ENCODE measurements at regions not wholly inside any gene's neighbourhood (a gene's known extent, or its start where the extent isn't known, plus 50 kb on each side); places are given as distances from the start of the nearest gene placed in this dataset.
"Not testable (repeated sequence)": the region's sequence is repeated elsewhere in the genome, so short reads cannot be mapped to it uniquely, and the experiment has no call there.

- no peak for DNase-seq (ENCODE audit: low read depth)
Measured at GRCh38 chr12:116361414-116362223, 84.1 kb upstream of the MED13L start.

DNA sequence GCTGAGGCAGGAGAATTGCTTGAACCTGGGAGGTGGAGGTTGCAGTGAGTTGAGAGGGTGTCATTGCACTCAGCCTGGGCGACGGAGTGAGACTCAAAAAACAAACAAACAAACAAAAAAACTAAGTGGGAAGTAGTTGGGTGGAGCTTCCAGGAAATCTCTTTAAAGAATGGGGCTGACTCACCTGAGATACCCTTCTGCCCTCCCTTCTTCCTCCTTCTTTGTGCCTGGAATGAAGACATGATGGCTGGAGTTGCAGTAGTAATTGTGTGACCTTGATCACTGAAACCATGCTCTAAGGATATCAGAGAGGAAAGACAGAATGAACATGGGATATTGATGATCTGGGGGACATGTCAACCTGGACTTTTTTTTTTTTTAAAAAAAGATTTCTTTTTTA is 87.6 kb upstream of the MED13L start:
- no peak for DNase-seq (ENCODE audit: low read depth)

DNA sequence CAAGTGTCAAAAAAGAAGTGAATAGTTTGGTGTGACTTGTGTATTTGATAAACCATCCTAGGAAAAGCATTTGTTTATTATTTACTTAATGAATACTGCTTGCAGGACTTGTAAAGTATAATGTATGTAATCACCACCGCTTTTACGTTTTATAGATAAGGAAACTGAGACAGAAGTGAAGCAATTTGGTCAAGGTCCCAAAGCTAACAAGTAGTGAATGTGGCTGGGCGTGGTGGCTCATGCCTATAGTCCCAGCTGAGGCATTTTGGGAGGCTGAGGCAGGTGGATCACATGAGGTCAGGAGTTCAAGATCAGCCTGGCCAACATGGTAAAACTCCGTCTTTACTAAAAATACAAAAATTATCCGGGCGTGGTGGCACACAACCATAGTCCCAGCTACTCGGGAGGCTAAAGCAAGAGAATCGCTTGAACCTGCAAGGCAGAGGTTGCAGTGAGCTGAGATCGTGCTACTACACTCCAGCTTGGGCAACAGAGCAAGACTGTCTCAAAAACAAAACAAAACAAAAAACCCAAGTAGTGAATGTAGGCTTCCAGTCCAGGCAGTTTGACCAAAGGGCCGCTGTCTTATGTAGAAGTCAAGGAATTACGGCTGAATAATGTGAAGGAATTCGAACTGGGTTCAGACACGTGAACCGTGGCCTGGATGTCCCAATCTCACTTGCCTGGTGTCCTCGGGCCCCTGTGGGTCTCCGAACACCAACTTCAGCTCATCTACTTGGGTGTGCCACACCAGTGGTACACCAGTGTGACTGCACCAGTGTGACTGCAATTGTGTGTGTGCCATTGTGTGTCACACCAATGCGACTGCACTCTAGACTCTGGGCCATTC is 88.3 kb upstream of the MED13L start:
- DNase-seq (ENCODE audit: low read depth), result no peak

GRCh38 chr12:116366456-116366776 is 88.9 kb upstream of the MED13L start:
- DNase-seq (ENCODE audit: low read depth), result no peak

- DNase-seq (ENCODE audit: low read depth), result no peak
Measured at GRCh38 chr12:116366824-116367223, 89.3 kb upstream of the MED13L start.

GRCh38 chr12:116368196-116369194 is 91.0 kb upstream of the MED13L start:
- DNase-seq (ENCODE audit: low read depth), result no peak

DNA sequence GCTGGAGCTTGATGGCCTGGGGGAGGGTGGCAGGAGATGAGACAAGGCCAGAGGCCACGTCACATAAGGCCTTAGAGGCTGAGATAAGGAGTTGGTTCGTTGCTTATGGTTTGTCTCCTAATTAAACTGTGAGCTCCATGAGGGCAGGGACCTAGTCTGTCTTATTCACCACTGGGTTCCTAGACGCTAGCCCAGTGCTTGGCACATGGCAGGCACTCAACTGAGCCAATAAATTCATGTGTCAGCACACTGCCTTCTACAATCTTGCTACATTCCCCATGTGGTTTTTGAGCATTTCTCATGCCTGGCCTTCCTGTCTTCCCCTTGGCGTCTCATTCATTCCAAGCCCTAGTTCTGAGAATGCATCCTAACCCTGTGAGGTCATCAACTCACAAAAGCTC is 92.5 kb upstream of the MED13L start:
- peak; percentile 52 for DNase-seq (ENCODE audit: low read depth)

DNA sequence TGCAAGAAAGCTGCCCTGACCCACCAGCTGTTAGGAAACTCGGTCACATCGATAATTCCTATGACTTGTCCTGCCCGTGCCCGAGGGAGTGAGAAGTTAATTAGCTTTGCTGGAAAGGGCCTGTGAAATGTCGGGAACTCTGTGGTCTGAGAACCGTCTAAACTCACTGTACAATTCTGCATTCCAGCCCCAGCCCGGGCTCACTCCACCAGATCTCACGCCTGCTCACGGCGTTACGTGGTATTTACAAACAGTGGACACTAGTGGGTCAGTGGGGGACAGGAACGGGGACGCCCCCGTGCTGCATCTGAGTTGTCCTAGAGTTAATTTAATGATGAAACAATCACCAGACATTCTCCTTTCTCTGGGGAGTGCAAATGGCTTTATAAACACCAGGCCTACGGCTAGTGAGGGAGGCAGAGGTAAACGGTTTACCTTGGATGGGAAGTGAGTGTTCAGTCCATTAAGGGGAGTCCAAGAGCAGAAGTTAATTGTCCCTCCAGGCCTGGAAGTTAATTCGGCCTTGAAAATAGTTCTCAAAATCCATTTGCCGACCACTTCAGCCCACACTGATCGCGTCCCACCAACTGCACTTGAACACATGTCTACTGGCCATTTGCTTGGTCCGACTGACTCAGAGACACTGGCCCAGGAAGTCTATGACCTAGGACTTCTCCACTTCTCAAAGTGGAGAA is 93.5 kb upstream of the MED13L start:
- DNase-seq (ENCODE audit: low read depth), result no peak

GRCh38 chr12:116372815-116373214 is 95.3 kb upstream of the MED13L start:
- no peak for DNase-seq (ENCODE audit: low read depth)

DNA sequence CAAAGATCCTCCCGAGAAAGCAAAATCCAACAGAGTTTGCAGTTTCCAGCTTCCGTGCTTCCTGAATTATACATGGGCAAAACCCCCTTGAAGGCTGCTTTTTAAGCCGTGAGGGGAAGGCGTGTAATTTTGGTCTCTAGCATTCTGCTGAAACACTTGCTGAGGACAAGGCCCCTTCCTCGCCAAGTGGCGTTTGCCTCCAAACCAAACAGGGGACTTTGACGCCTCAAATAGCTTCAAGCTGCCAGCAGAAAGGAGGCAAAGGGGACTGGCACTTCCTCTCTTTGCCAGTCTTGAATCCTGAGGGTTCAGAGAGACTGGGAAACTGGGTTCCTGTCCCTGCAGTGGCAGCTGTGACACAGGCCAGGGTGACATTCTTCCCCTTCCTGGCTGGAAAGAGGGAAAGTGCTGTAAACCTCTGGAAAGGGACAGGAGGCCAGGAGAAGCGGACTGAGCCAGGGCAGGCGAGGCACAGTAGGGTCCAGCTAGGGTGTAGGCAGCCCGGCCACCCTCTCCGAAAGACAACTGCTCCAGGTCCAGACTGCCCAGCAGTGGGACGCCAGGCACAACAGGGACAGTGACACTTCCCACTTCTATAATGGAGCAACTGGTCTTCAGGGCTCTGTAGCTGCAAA is 96.2 kb upstream of the MED13L start:
- DNase-seq (ENCODE audit: low read depth), result no peak

GRCh38 chr12:116374207-116374606 is 96.7 kb upstream of the MED13L start:
- no peak for DNase-seq (ENCODE audit: low read depth)

DNA sequence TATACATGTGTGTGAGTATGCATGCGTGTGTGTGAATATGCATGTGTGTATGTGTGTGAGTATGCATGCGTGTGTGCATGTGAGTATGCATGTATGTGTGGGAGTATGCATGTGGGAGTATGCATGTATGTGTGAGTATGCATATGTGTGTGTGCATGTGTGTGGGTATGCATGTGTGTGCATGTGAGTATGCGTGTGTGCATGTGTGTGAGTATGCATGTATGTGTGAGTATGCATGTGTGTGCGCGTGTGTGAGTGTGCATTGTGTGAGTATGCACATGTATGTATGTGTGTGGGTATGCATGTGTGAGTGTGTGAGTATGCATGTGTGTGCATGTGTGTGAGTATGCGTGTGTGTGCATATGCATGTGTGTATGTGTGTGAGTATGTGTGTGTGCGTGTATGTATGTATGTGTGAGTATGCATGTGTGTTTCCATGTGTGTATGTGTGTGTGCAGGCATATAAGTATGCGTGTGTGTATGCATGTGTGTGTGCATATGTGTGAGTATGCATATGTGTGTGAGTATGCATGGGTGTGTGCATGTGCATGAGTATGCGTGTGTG is 97.9 kb upstream of the MED13L start:
- no peak for DNase-seq (ENCODE audit: low read depth)

- peak; percentile 71 for DNase-seq (ENCODE audit: low read depth)
Measured at GRCh38 chr12:116376354-116377193, 99.1 kb upstream of the MED13L start.

GRCh38 chr12:116377194-116377571 is 99.7 kb upstream of the MED13L start:
- DNase-seq (ENCODE audit: low read depth), result not testable (repeated sequence)

GRCh38 chr12:116378002-116378401 is 100.5 kb upstream of the MED13L start:
- DNase-seq (ENCODE audit: low read depth), result no peak

DNA sequence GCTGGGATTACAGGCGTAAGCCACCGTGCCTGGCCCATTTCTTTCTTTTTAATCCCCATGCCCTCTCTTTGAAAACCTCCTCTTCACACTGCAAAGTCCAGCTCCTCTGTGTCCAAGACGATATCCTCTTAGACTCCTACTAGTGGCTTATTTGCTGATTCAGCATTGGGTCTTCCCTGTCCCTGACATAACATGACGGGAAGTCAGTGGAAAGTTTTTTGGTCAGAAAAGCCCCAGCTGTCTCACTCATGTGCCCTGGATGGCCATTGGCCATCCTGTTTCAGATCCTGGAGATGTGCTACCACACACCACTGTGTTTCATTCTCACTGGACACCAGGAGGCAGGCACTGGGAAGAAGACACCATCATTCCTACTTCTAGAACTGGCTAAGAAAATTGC is 102.6 kb upstream of the MED13L start:
- no peak for DNase-seq (ENCODE audit: low read depth)

- not testable (repeated sequence) for DNase-seq (ENCODE audit: low read depth)
Measured at GRCh38 chr12:116380740-116381139, 103.2 kb upstream of the MED13L start.

GRCh38 chr12:116381240-116381743 is 103.8 kb upstream of the MED13L start:
- DNase-seq (ENCODE audit: low read depth), result no peak

All from Daoy (cell line).